Thyroid gland (tissue), 4 donors: ENCODE measurements at regions not wholly inside any gene's neighbourhood (a gene's known extent, or its start where the extent isn't known, plus 50 kb on each side); places are given as distances from the start of the nearest gene placed in this dataset.

Experiments
- CTCF ChIP-seq, 6 experiments: fragments of 200-600 bp in 3 of 6; fragments of 450-650 bp in 3 of 6; sonication (generic) in 3 of 6; IDR thresholded peaks; one replicate each; pipeline ENCODE4 v1.5.1; 2016 to 2019; ENCODE audit warnings: antibody characterized with exemption in 6 of 6, mild to moderate bottlenecking in 2 of 6, inconsistent platforms in 1 of 6, moderate library complexity in 1 of 6
- POLR2A ChIP-seq, 2 donors: fragments of 450-650 bp; IDR thresholded peaks; one replicate each; pipeline ENCODE4 v1.6.1; 2017; ENCODE audit warnings: antibody characterized with exemption in 2 of 2, mild to moderate bottlenecking in 2 of 2, moderate library complexity in 1 of 2

GRCh38 chr12:91551242-91551641 lies 368.6 kb upstream of the DCN start:
- no peak for TF ChIP-seq POLR2A (IDR thresholded peaks at IDR 0.05)
- no peak for TF ChIP-seq CTCF (IDR thresholded peaks at IDR 0.05)
